Thoracic aorta (tissue), 2 donors: ENCODE measurements at regions not wholly inside any gene's neighbourhood (a gene's known extent, or its start where the extent isn't known, plus 50 kb on each side); places are given as distances from the start of the nearest gene placed in this dataset.

Experiments used
- ATAC-seq: fragments of 150-250 bp; one replicate; pipeline ENCODE4 v1.8.0; 2017; ENCODE audit warnings: low read depth; ENCODE audit not compliant: insufficient number of reproducible peaks, low FRiP score
- DNase-seq: peaks from one replicate; pipeline ENCODE4 v3.0.0-alpha.2; 2020; ENCODE audit warnings: low spot score
- H3K27ac ChIP-seq, 2 donors: fragments of 200-600 bp; sonication (generic); 1 replicate in 1 of 2; 2 replicates in 1 of 2; pipeline ENCODE4 v1.5.1; 2016; ENCODE audit warnings: mild to moderate bottlenecking in 2 of 2, moderate library complexity in 2 of 2
- H3K27me3 ChIP-seq: fragments of 200-600 bp; sonication (generic); replicated peaks from 2 replicates; pipeline ENCODE4 v1.6.0; 2016; ENCODE audit warnings: mild to moderate bottlenecking; ENCODE audit not compliant: insufficient read depth
- H3K36me3 ChIP-seq: fragments of 200-600 bp; sonication (generic); one replicate; pipeline ENCODE4 v1.5.1; 2016
- H3K4me1 ChIP-seq, 2 donors: fragments of 200-600 bp; sonication (generic); 1 replicate in 1 of 2; 2 replicates in 1 of 2; pipeline versions ENCODE4 v1.5.1 to v1.6.0; 2016; ENCODE audit warnings: low read depth in 2 of 2, mild to moderate bottlenecking in 1 of 2; ENCODE audit not compliant: control insufficient read depth in 1 of 2
- H3K4me3 ChIP-seq: fragments of 200-600 bp; sonication (generic); 2 replicates; pipeline ENCODE4 v1.5.1; 2016; ENCODE audit warnings: mild to moderate bottlenecking
- H3K9me3 ChIP-seq: fragments of 200-600 bp; sonication (generic); 2 replicates; pipeline ENCODE4 v1.5.1; 2016
- TF ChIP-seq, protein P1 (sequence below): fragments of 200-600 bp; sonication (generic); IDR thresholded peaks from one replicate; pipeline ENCODE4 v1.5.1; 2019; ENCODE audit warnings: antibody characterized with exemption

DNA sequence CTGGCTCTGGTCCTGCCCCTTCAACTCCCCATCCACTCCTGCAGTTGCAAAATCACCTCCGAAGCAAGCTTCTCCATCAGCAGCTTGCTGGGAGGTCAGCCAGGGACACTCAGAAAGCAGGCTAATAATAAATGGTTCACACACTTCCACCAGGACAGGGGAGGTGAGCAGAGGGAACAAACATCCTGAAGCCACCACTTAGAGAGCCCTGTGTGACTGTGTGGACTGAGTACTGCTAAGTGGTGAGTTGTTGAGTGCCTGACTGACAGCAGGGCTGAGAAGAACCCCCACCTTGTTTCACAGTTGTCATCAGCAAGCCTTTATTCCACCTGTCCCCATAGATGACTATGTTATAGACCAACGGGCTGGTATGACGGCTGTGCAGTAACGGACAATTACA is 213.9 kb downstream of the CBLN1 start:
- no peak for DNase-seq
- H3K27me3 ChIP-seq, result no peaks in the 10 kb centered on the region
- ATAC-seq, result no peak

DNA sequence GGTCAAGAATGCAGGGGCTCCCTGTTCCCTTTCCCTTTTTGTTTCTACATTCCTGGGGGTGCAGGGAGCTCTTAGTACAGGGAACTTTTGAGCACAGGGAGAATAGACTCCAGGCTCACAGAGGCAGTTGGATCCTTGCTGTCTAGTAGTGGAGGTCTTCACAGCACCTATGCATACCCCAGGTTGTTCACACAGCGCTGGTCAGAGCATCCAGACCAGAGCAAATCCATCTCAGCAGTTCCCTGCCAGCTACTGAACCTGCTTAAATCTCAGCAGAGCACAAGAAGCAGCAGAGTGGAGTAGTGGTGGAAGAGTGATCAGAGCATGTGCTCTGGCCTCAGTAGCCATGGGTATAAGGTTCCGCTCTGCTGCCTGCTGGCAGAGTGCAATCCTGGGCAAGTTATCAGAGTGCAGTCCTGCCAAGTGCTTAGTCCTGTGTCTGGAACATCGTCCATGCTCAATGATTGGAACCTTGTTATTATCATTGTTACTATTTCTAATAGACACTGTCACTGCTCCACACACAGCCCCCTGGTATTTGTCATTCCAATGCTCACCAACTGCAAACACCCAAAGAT is 220.4 kb downstream of the CBLN1 start:
- Histone ChIP-seq H3K27me3 (no peaks in the 10 kb centered on the region), H3K27ac (no peak overlapping the region), H3K36me3 (no peaks in the 10 kb centered on the region), H3K9me3 (no peaks in the 10 kb centered on the region), H3K4me3 (no peak overlapping the region), H3K4me1 (no peaks in the 10 kb centered on the region)
- TF ChIP-seq, protein P1, sequence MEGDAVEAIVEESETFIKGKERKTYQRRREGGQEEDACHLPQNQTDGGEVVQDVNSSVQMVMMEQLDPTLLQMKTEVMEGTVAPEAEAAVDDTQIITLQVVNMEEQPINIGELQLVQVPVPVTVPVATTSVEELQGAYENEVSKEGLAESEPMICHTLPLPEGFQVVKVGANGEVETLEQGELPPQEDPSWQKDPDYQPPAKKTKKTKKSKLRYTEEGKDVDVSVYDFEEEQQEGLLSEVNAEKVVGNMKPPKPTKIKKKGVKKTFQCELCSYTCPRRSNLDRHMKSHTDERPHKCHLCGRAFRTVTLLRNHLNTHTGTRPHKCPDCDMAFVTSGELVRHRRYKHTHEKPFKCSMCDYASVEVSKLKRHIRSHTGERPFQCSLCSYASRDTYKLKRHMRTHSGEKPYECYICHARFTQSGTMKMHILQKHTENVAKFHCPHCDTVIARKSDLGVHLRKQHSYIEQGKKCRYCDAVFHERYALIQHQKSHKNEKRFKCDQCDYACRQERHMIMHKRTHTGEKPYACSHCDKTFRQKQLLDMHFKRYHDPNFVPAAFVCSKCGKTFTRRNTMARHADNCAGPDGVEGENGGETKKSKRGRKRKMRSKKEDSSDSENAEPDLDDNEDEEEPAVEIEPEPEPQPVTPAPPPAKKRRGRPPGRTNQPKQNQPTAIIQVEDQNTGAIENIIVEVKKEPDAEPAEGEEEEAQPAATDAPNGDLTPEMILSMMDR, result no peak
- ATAC-seq, result no peak
- DNase-seq, result no peak

More for the DNA sequence above, 213.9 kb downstream of the CBLN1 start:
- Histone ChIP-seq H3K36me3 (no peaks in the 10 kb centered on the region), H3K4me1 (no peaks in the 10 kb centered on the region), H3K27ac (no peak overlapping the region), H3K4me3 (no peak overlapping the region), H3K9me3 (no peaks in the 10 kb centered on the region)
- TF ChIP-seq, protein P1, result no peak

DNA sequence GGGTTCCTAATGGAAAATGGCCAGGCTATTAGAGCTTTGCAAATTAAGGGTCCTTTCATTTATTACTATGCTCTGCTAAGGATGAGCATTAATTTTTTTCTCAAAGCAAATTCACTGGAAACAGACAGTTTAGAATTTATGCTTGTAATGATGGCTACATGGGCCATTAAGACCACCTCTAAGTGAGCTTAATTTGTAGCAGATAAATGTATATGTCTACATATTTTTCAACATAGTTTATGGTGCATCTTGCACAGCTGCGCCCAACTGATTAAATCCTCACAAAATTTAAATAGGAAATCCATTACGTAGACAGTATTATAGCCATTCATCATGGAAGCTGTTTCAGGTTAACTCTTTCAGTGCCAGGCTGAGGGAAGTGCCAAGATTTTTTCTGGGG is 220.9 kb downstream of the CBLN1 start:
- H3K4me1 ChIP-seq, result no peaks in the 10 kb centered on the region
- H3K27ac ChIP-seq, result no peak overlapping the region
- no peaks in the 10 kb centered on the region for H3K36me3 ChIP-seq
- DNase-seq (no peak), ATAC-seq (no peak)
- H3K27me3 ChIP-seq, result no peaks in the 10 kb centered on the region
- TF ChIP-seq, protein P1, result no peak
- no peak overlapping the region for H3K4me3 ChIP-seq
- no peaks in the 10 kb centered on the region for H3K9me3 ChIP-seq

DNA sequence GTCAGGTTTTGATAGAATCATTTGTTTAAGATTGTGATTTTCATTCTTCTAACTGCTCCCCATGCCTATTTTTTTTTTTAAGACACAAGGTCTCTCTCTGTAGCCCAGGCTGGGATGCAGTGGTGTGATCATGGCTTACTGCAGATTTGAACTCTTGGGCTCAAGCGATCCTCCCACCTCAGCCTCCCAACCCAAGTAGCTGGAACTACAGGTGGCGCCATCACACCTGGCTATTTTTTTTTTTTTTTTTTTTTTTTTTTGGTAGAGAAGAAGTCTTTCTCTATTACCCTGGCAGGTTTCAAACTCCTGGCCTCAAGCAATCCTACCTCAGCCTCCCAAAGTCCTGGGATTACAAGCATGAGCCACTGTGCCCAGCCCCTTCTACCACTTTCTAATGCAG is 223.3 kb downstream of the CBLN1 start:
- DNase-seq (no peak), ATAC-seq (no peak)
- H3K27me3 ChIP-seq, result no peaks in the 10 kb centered on the region
- no peaks in the 10 kb centered on the region for H3K4me1 ChIP-seq
- no peak overlapping the region for H3K4me3 ChIP-seq
- no peaks in the 10 kb centered on the region for H3K36me3 ChIP-seq
- H3K9me3 ChIP-seq, result no peaks in the 10 kb centered on the region
- H3K27ac ChIP-seq, result no peak overlapping the region
- TF ChIP-seq, protein P1, result no peak

DNA sequence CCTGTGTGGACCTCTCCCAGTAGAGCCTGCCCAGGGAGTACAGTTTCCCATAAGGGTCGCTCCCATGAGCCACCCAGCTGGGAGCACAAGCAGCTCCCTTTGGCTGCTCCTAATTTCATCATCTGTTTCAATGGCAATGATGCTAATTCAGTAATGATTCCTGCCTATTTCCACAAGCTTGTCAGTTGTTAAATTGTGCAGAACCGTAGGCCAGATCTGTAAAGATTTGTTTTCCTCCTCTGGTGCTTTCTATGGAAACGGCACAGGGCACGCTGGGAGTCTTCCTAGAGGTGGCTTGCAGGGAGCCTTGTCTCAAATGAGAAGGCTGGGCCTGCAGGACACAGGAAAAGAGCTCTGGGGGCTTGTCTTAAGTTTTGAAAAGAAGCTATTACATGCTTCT is 223.7 kb downstream of the CBLN1 start:
- Histone ChIP-seq H3K36me3 (no peaks in the 10 kb centered on the region), H3K27ac (no peak overlapping the region), H3K27me3 (no peaks in the 10 kb centered on the region), H3K4me3 (no peak overlapping the region), H3K9me3 (no peaks in the 10 kb centered on the region), H3K4me1 (no peaks in the 10 kb centered on the region)
- TF ChIP-seq, protein P1, result no peak
- no peak for ATAC-seq
- no peak for DNase-seq
